ENCODE measurements at regions not wholly inside any gene's neighbourhood (a gene's known extent, or its start where the extent isn't known, plus 50 kb on each side); places are given as distances from the start of the nearest gene placed in this dataset.

DNA sequence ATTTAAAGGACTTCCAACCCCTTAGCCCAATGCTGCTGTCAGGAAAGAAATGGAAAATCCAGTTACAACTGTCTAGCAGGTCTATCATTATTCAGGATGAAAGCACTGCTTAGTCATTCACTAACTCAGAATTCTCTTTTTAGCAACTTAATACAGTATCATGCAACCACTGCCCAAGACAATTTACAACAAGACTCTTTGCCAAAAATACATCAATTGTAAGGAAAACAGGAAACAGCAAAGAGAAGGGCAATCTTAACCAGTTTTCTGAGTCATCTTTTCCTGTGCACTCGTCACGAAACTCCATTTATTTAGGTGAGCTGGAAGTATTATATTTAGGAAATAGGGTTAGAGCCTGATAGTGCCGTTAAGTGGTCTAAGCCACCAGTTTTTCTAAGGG, 1197.7 kb upstream of the CITED2 start:
- H3K4me3 ChIP-seq (ENCODE audit: low read depth, low read length): no peak overlapping the region
- TF ChIP-seq, protein P1, sequence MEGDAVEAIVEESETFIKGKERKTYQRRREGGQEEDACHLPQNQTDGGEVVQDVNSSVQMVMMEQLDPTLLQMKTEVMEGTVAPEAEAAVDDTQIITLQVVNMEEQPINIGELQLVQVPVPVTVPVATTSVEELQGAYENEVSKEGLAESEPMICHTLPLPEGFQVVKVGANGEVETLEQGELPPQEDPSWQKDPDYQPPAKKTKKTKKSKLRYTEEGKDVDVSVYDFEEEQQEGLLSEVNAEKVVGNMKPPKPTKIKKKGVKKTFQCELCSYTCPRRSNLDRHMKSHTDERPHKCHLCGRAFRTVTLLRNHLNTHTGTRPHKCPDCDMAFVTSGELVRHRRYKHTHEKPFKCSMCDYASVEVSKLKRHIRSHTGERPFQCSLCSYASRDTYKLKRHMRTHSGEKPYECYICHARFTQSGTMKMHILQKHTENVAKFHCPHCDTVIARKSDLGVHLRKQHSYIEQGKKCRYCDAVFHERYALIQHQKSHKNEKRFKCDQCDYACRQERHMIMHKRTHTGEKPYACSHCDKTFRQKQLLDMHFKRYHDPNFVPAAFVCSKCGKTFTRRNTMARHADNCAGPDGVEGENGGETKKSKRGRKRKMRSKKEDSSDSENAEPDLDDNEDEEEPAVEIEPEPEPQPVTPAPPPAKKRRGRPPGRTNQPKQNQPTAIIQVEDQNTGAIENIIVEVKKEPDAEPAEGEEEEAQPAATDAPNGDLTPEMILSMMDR (IDR thresholded peaks at IDR 0.05; ENCODE audit: control insufficient read depth, extremely low read depth, insufficient read depth): no peak
- DNase-seq (ENCODE audit: low read depth): no peak

DNA sequence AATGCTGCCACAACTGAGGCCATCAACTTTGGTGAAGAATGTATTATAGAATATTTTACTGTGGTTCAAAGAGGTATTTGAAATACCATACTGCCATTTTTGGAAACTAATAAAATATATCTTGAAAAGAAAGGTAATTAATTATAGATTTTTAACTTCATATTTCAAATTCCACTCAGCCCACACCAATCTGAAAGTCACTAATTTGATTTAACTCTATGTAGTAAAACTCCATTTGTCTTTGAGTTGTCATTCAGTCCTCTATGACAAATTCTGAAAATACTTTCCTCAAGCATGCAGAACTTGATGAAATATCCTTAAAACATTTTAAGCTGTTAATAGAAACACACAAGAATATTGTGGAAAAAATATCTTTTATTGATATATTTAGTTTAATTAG, 1196.7 kb upstream of the CITED2 start:
- no peak for DNase-seq (ENCODE audit: low read depth)
- no peak overlapping the region for H3K4me3 ChIP-seq (ENCODE audit: low read depth, low read length)
- TF ChIP-seq, protein P1 (IDR thresholded peaks at IDR 0.05; ENCODE audit: control insufficient read depth, extremely low read depth, insufficient read depth): no peak

DNA sequence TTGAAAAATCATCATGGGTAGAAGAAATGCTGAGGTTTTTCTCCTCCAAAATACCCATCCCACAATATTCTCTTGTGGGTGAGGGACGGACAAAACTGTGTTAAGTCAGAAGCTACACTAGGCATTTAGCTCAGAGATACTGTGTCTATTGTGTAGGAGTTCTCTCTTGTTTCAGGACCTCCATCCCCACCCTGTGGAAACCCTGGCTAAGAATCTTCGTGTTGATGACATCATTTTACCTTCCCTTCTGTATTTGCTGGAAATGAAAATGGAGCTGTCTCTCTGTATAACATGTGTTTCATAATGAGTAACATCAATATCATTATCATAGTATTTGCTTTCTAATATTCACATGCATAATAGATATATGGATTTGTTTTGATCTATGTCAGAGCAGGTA, 1193.0 kb upstream of the CITED2 start:
- no peak overlapping the region for H3K4me3 ChIP-seq (ENCODE audit: low read depth, low read length)
- TF ChIP-seq, protein P1 (IDR thresholded peaks at IDR 0.05; ENCODE audit: control insufficient read depth, extremely low read depth, insufficient read depth): no peak
- DNase-seq (ENCODE audit: low read depth): no peak

DNA sequence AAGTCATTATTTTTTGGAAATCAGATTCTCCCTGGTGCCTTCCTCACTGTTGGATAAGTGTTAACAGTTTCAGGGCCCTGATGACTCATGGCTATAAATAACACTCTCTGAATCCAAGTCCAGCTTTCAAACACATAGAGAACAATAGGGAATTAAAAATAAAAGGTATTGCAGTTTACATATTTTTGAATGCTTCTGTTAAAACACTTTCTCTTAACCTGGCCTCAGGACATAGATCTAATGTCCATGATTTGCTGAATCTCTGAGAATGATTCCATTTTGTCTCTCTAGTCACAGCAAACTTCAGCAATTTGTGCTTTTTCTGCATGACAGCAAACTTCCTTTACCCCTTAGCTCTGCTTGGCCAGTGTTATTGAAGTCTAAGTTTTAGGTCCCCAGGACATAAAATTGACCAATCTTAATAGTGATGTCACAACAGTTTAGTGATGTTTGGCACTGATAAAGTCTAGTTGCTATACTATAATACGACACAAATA, 1192.4 kb upstream of the CITED2 start:
- TF ChIP-seq, protein P1 (IDR thresholded peaks at IDR 0.05; ENCODE audit: control insufficient read depth, extremely low read depth, insufficient read depth): no peak
- DNase-seq (ENCODE audit: low read depth): no peak
- H3K4me3 ChIP-seq (ENCODE audit: low read depth, low read length): no peak overlapping the region

DNA sequence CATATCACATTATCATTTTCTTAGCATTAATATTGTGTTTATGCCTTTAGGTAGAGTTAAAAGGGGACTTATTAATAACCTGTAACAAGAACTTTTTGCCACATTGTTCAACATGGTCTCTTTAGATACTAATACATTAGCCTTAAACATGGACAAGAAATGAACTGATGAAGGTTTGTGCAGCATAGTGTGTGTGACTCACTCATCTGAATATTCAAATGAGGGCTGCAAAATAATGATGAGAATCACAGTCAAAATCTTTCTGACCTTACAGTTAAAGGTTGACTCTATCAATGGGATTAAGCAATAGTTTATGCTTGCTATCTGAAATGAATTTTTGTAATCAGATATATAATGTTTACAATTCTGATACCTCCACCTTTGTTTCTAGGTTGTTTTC, 1189.3 kb upstream of the CITED2 start:
- TF ChIP-seq, protein P1 (IDR thresholded peaks at IDR 0.05; ENCODE audit: control insufficient read depth, extremely low read depth, insufficient read depth): no peak
- DNase-seq (ENCODE audit: low read depth): no peak
- no peak overlapping the region for H3K4me3 ChIP-seq (ENCODE audit: low read depth, low read length)

DNA sequence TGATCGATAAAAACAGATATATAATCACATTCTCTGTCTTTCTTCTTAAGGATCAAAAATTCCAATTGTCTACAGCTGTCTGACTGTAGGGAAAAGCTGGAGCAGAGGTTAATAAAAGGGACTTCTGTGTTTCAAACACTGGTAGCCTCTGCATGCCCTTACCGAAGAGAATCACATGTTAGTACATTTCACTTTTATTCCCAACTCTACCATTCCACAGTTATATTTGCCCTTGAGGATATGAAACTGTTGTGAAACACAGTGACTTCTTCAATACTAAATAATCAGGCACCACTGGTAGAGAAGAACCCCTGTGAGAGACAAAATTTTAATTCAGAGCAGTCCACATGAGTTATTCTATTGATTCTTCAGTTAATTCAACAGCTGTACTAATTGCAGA, 1187.3 kb upstream of the CITED2 start:
- no peak for DNase-seq (ENCODE audit: low read depth)
- TF ChIP-seq, protein P1 (IDR thresholded peaks at IDR 0.05; ENCODE audit: control insufficient read depth, extremely low read depth, insufficient read depth): no peak
- H3K4me3 ChIP-seq (ENCODE audit: low read depth, low read length): no peak overlapping the region

DNA sequence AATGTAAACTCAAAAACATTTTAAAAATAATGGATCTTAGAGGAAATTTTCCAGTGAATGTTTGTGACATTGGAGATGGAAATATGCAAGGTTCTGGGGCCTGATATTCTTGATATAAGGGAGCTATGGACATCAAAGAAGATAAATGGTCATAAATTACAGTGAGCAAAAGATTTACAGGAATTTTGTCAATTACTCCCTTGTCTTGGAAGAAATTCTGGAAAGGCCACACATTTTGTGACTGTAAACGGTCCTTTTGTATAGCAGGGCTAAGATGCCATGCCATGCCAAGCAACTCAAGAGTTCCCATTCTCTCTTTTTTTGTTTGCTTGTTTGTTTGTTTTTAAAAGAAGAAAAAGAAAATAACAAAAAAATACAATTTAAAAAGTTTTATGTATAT, 1186.2 kb upstream of the CITED2 start:
- no peak for DNase-seq (ENCODE audit: low read depth)
- no peak overlapping the region for H3K4me3 ChIP-seq (ENCODE audit: low read depth, low read length)
- TF ChIP-seq, protein P1 (IDR thresholded peaks at IDR 0.05; ENCODE audit: control insufficient read depth, extremely low read depth, insufficient read depth): no peak
